Sigmoid colon (tissue), 4 donors: ENCODE measurements at regions not wholly inside any gene's neighbourhood (a gene's known extent, or its start where the extent isn't known, plus 50 kb on each side); places are given as distances from the start of the nearest gene placed in this dataset.

Source experiments
- EP300 ChIP-seq, 4 donors: sonication (generic); formaldehyde crosslinking; IDR thresholded peaks; one replicate each; pipeline ENCODE4 v1.6.1; 2017; ENCODE audit warnings: antibody characterized with exemption in 4 of 4
- POLR2A ChIP-seq, 2 donors: fragments of 450-650 bp; IDR thresholded peaks; one replicate each; pipeline ENCODE4 v1.6.1; 2016; ENCODE audit warnings: antibody characterized with exemption in 2 of 2, mild to moderate bottlenecking in 2 of 2, moderate library complexity in 2 of 2
- TF ChIP-seq, protein P1 (sequence below), 4 experiments: fragments of 450-650 bp in 3 of 4; fragments of 200-600 bp in 1 of 4; IDR thresholded peaks; one replicate each; pipeline ENCODE4 v1.5.1; 2016 to 2019; ENCODE audit warnings: antibody characterized with exemption in 4 of 4, mild to moderate bottlenecking in 3 of 4, moderate library complexity in 2 of 4

DNA sequence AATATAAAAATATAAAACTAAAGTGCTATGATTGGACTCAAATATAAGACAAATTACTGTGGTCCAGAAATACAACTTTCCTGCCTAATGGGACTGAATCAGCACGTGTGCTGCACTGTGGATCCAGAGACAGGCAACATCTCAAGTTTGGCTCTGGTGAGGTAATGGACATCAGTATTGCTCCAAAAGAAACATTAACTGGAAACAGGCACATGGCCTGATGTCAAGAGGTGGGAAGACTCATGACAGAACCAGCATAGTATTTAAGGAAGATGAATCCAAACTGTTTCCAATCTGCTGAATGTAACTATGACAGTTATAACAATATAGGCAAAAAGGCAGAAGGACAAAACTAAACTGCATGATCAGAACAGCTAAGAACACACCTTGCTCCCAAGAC lies 354.6 kb downstream of the FSIP2 start:
- TF ChIP-seq POLR2A (IDR thresholded peaks at IDR 0.05) (no peak), EP300 (IDR thresholded peaks at IDR 0.05) (no peak)
- TF ChIP-seq, protein P1, sequence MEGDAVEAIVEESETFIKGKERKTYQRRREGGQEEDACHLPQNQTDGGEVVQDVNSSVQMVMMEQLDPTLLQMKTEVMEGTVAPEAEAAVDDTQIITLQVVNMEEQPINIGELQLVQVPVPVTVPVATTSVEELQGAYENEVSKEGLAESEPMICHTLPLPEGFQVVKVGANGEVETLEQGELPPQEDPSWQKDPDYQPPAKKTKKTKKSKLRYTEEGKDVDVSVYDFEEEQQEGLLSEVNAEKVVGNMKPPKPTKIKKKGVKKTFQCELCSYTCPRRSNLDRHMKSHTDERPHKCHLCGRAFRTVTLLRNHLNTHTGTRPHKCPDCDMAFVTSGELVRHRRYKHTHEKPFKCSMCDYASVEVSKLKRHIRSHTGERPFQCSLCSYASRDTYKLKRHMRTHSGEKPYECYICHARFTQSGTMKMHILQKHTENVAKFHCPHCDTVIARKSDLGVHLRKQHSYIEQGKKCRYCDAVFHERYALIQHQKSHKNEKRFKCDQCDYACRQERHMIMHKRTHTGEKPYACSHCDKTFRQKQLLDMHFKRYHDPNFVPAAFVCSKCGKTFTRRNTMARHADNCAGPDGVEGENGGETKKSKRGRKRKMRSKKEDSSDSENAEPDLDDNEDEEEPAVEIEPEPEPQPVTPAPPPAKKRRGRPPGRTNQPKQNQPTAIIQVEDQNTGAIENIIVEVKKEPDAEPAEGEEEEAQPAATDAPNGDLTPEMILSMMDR (IDR thresholded peaks at IDR 0.05) = no peak
